Fibroblast of lung (primary cell): ENCODE measurements at regions not wholly inside any gene's neighbourhood (a gene's known extent, or its start where the extent isn't known, plus 50 kb on each side); places are given as distances from the start of the nearest gene placed in this dataset.

ENCODE experiments used
- EZH2 ChIP-seq: IDR thresholded peaks from 2 replicates; pipeline ENCODE4 v1.5.1; 2012; ENCODE audit warnings: low read length, control low read depth, mild to moderate bottlenecking; ENCODE audit errors: missing control alignments
- TF ChIP-seq, protein P1 (sequence below), 2 donors: IDR thresholded peaks in 1 of 2; conservative IDR thresholded peaks in 1 of 2; 1 replicate in 1 of 2; 2 replicates in 1 of 2; pipeline ENCODE4 v1.5.1; 2011 to 2012; ENCODE audit warnings: low read length in 2 of 2, control low read depth in 1 of 2, inconsistent platforms in 1 of 2, low read depth in 1 of 2, mild to moderate bottlenecking in 1 of 2

DNA sequence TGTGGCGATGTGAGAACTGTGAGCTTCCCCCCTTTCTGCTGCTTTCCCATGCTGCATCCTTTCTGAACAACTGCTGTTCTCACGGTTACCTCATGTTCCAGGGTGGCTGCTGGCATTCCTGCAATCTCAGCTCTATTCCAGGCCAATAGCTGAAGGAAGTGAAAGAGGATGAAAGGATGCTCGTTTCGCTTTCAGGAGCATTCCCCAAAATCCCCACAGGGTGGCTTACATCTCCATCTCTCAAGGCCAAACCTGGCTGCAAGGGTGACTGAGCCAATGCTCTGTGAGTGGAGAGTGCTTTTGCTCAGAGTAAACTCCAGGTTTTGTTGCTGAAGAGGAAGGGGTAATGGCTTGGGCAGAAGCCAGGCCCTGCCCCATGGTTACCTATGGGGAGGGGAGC is 848.2 kb downstream of the BRD1 start:
- no peak for TF ChIP-seq EZH2
- TF ChIP-seq, protein P1, sequence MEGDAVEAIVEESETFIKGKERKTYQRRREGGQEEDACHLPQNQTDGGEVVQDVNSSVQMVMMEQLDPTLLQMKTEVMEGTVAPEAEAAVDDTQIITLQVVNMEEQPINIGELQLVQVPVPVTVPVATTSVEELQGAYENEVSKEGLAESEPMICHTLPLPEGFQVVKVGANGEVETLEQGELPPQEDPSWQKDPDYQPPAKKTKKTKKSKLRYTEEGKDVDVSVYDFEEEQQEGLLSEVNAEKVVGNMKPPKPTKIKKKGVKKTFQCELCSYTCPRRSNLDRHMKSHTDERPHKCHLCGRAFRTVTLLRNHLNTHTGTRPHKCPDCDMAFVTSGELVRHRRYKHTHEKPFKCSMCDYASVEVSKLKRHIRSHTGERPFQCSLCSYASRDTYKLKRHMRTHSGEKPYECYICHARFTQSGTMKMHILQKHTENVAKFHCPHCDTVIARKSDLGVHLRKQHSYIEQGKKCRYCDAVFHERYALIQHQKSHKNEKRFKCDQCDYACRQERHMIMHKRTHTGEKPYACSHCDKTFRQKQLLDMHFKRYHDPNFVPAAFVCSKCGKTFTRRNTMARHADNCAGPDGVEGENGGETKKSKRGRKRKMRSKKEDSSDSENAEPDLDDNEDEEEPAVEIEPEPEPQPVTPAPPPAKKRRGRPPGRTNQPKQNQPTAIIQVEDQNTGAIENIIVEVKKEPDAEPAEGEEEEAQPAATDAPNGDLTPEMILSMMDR (conservative IDR thresholded peaks at IDR 0.05 in 1 of 2, IDR thresholded peaks at IDR 0.05 in 1 of 2; ENCODE audit: low read depth in 1 of 2, low read length in 2 of 2): no peak
